ENCODE measurements at regions not wholly inside any gene's neighbourhood (a gene's known extent, or its start where the extent isn't known, plus 50 kb on each side); places are given as distances from the start of the nearest gene placed in this dataset.

- no peak overlapping the region for H3K4me3 ChIP-seq (ENCODE audit: control insufficient read depth, low read depth, low read length)
- no peak for DNase-seq (ENCODE audit: low read depth)
- no peak for TF ChIP-seq CTCF (conservative IDR thresholded peaks at IDR 0.05; ENCODE audit: control insufficient read depth, insufficient read depth, low read depth, low read length)
Observed at GRCh38 chr6:169843991-169844390, 92.6 kb downstream of the ERMARD start.

DNA sequence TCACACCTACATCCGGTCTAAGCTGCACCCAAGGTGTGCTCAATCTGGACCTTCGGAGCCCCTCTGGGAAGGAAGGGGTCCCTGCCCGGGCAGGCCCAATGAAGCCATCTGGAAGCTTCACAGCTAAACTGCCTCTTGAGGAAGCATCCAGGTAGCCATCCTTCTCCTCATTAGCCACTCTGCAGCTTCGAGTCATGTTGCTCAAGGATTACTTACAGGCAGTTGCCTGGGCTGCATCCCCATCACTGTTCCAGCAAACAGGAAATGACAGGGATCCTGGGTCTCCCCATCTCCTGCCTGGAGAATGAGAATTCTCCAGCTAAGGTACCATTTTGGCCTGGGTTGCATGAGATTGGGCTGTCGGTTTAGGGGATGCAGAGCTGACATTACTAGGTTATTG, 91.7 kb downstream of the ERMARD start:
- DNase-seq (ENCODE audit: low read depth): no peak

DNA sequence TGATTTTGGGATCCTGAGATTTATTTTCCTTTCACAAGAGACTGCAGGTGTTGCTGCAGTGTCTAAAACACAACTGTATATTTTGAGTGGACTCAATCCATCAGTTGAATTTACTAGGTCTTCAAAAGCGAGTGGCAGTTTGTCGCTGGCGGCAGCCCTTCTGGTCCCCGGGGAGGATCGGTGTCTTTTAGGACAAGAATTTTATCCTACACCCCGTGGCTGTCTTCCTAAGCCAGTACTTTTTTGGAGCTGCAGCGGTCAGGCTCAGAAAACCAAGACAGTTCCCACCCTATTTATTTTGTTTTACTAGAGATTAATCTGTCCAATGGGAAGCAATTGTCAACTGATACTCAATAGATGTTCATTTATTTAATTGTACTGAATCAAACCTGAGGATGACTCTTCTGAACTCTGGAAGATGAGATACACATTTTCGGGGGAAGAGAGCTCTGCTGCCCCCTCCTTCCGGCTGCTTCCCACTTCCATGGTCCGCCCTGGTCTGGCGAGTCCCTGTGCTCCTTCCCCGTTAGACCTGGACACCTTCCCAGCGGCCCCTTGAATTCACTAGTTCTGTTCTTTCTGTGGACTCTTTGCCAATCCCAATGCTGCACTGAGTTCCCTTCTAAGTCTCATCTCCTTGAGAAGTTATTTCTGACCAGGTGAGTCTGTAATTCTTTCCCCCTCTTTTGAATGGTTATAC, 90.6 kb downstream of the ERMARD start:
- no peak for TF ChIP-seq CTCF (conservative IDR thresholded peaks at IDR 0.05; ENCODE audit: control insufficient read depth, insufficient read depth, low read depth, low read length)
- no peak for DNase-seq (ENCODE audit: low read depth)
- no peak overlapping the region for H3K4me3 ChIP-seq (ENCODE audit: control insufficient read depth, low read depth, low read length)

More for the DNA sequence above, 91.7 kb downstream of the ERMARD start:
- TF ChIP-seq CTCF (conservative IDR thresholded peaks at IDR 0.05; ENCODE audit: control insufficient read depth, insufficient read depth, low read depth, low read length): no peak
- H3K4me3 ChIP-seq (ENCODE audit: control insufficient read depth, low read depth, low read length): no peak overlapping the region

GRCh38 chr6:169841251-169841650, 89.8 kb downstream of the ERMARD start:
- no peak overlapping the region for H3K4me3 ChIP-seq (ENCODE audit: control insufficient read depth, low read depth, low read length)
- DNase-seq (ENCODE audit: low read depth): no peak
- no peak for TF ChIP-seq CTCF (conservative IDR thresholded peaks at IDR 0.05; ENCODE audit: control insufficient read depth, insufficient read depth, low read depth, low read length)

DNA sequence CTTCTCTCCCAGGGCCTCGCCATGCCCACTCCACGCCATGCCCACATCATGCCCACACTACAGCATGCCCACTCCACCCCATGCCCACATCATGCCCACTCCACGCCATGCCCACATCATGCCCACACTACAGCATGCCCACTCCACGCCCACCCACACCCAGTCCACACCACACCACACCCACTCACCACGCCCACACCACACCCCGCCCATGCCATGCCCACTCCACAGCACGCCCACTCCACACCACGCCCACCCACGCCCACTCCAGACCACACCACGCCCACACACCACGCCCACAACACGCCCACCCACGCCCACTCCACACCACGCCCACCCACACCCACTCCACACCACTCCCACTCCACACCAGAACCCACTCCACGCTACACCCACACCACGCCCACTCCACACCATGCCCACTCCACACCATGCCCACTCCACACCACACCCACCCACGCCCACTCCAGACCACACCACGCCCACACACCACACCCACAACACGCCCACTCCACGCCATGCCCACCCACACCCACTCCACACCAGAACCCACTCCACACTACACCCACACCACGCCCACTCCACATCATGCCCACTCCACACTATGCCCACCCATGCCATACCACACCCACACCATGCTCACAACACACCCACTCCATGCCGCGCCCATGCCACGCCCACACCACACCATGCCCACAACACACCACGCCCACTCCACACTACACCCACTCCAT, 88.6 kb downstream of the ERMARD start:
- no peak for TF ChIP-seq CTCF (conservative IDR thresholded peaks at IDR 0.05; ENCODE audit: control insufficient read depth, insufficient read depth, low read depth, low read length)
- no peak for DNase-seq (ENCODE audit: low read depth)
- H3K4me3 ChIP-seq (ENCODE audit: control insufficient read depth, low read depth, low read length): no peak overlapping the region

DNA sequence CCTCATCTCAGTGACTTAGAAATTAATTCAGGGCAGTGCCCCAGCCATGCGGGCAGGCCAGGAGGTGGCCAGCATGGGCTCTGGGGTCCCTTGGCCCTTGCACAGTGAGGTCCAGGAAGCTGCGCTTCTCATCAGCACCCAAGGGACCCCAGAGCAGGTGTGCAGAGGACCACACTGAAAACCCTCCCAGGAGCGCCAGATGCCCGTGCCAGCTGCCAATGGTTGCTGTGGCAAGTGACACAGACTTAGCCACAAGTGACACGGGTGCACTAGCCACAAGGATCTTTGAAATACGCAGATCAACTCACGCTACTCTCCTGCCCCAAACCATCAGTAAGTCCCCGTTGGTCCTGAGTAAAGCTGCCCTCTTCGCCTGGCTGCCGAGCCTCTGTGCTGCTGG, 88.1 kb downstream of the ERMARD start:
- TF ChIP-seq CTCF (conservative IDR thresholded peaks at IDR 0.05; ENCODE audit: control insufficient read depth, insufficient read depth, low read depth, low read length): no peak
- no peak overlapping the region for H3K4me3 ChIP-seq (ENCODE audit: control insufficient read depth, low read depth, low read length)
- DNase-seq (ENCODE audit: low read depth): no peak

Data from fibroblast of mammary gland (primary cell).